DOHH2 (cell line): ENCODE measurements at regions not wholly inside any gene's neighbourhood (a gene's known extent, or its start where the extent isn't known, plus 50 kb on each side); places are given as distances from the start of the nearest gene placed in this dataset.

Source experiments
- H3F3A ChIP-seq: fragments of 200-600 bp; sonication (generic), shearing (Covaris generic); 2 replicates; pipeline ENCODE4 v1.6.0; 2016; ENCODE audit warnings: antibody characterized with exemption, mild to moderate bottlenecking; ENCODE audit not compliant: control insufficient read depth, insufficient read depth
- H3K27ac ChIP-seq: fragments of 200-600 bp; sonication (generic); 2 replicates; pipeline ENCODE4 v1.5.1; 2014; ENCODE audit warnings: low read depth, mild to moderate bottlenecking, low read length, moderate library complexity
- H3K27me3 ChIP-seq: fragments of 200-600 bp; sonication (generic); 2 replicates; pipeline ENCODE4 v1.6.1; 2014; ENCODE audit warnings: mild to moderate bottlenecking, low read length, mixed read lengths; ENCODE audit not compliant: control insufficient read depth
- H3K36me3 ChIP-seq: fragments of 200-600 bp; sonication (generic); 2 replicates; pipeline ENCODE4 v1.6.1; 2014; ENCODE audit warnings: mild to moderate bottlenecking, low read length, moderate library complexity, mixed read lengths; ENCODE audit not compliant: control insufficient read depth
- H3K4me1 ChIP-seq: fragments of 200-600 bp; sonication (generic); 2 replicates; pipeline ENCODE4 v1.6.1; 2014; ENCODE audit warnings: mild to moderate bottlenecking, low read length, mixed read lengths; ENCODE audit not compliant: control insufficient read depth
- H3K4me2 ChIP-seq: fragments of 200-600 bp; sonication (generic); 2 replicates; pipeline ENCODE4 v1.6.0; 2014; ENCODE audit warnings: mild to moderate bottlenecking, low read length, moderate library complexity
- H3K4me3 ChIP-seq: fragments of 200-600 bp; sonication (generic); 2 replicates; pipeline ENCODE4 v1.5.1; 2014; ENCODE audit warnings: mild to moderate bottlenecking, low read length, mixed read lengths
- H3K79me2 ChIP-seq: fragments of 200-600 bp; sonication (generic); 2 replicates; pipeline ENCODE4 v1.6.1; 2014; ENCODE audit warnings: mild to moderate bottlenecking, low read length, mixed read lengths; ENCODE audit not compliant: control insufficient read depth
- H3K9me2 ChIP-seq: fragments of 200-600 bp; sonication (generic); replicated peaks from 2 replicates; pipeline ENCODE4 v1.6.1; 2014; ENCODE audit warnings: mild to moderate bottlenecking, low read length, mixed read lengths; ENCODE audit not compliant: control insufficient read depth
- H3K9me3 ChIP-seq: fragments of 200-600 bp; sonication (generic); 2 replicates; pipeline ENCODE4 v1.6.1; 2014; ENCODE audit warnings: antibody characterized with exemption, low read length, mixed read lengths; ENCODE audit not compliant: control insufficient read depth, insufficient read depth
- H4K20me1 ChIP-seq: fragments of 200-600 bp; sonication (generic); 2 replicates; pipeline ENCODE4 v1.6.0; 2014; ENCODE audit warnings: low read depth, mild to moderate bottlenecking, antibody characterized with exemption, low read length, moderate library complexity; ENCODE audit not compliant: control insufficient read depth, insufficient read depth
- EZH2phosphoT487 ChIP-seq: fragments of 200-600 bp; sonication (generic); IDR thresholded peaks from 2 replicates; pipeline ENCODE4 v1.6.1; 2017; ENCODE audit warnings: borderline replicate concordance, mild to moderate bottlenecking, antibody characterized with exemption, low read length, moderate library complexity, mixed read lengths
- TF ChIP-seq, protein P1 (sequence below): fragments of 200-600 bp; sonication (generic); IDR thresholded peaks from one replicate; pipeline ENCODE4 v1.5.1; 2014; ENCODE audit warnings: antibody characterized with exemption, mild to moderate bottlenecking, low read depth, low read length; ENCODE audit not compliant: poor library complexity, severe bottlenecking

- Histone ChIP-seq H3K4me1 (no peaks in the 10 kb centered on the region), H3K27me3 (no peaks in the 10 kb centered on the region), H3K79me2 (no peaks in the 10 kb centered on the region), H3K4me3 (no peak overlapping the region), H3K9me2 (no peaks in the 10 kb centered on the region), H4K20me1 (no peaks in the 10 kb centered on the region), H3K36me3 (no peaks in the 10 kb centered on the region), H3K9me3 (no peaks in the 10 kb centered on the region), H3K4me2 (no peak overlapping the region), H3F3A (no peaks in the 10 kb centered on the region), H3K27ac (no peak overlapping the region)
- no peak for TF ChIP-seq EZH2phosphoT487
- TF ChIP-seq, protein P1, sequence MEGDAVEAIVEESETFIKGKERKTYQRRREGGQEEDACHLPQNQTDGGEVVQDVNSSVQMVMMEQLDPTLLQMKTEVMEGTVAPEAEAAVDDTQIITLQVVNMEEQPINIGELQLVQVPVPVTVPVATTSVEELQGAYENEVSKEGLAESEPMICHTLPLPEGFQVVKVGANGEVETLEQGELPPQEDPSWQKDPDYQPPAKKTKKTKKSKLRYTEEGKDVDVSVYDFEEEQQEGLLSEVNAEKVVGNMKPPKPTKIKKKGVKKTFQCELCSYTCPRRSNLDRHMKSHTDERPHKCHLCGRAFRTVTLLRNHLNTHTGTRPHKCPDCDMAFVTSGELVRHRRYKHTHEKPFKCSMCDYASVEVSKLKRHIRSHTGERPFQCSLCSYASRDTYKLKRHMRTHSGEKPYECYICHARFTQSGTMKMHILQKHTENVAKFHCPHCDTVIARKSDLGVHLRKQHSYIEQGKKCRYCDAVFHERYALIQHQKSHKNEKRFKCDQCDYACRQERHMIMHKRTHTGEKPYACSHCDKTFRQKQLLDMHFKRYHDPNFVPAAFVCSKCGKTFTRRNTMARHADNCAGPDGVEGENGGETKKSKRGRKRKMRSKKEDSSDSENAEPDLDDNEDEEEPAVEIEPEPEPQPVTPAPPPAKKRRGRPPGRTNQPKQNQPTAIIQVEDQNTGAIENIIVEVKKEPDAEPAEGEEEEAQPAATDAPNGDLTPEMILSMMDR: no peak
Measured at GRCh38 chr11:31986201-31986889, 104.5 kb upstream of the RCN1 start.

DNA sequence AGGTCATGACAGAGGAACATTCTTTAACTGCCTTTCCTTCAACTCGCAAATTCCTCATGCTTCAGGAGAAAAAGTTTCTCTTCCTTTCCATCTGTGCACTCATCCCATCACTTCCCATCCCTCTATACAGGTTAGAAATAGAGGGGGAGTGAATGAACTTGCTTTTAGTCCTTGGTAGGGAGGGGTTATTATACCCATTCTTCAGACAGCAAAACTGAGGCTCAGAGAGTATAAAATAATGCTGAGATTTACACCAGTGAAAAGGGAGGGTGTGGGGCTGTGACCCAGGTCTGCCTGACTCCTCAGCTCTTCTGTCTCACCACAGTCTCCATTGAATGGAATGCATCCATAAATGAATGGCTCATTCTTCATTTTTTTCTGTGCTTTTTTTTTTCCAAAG is 109.4 kb upstream of the RCN1 start:
- TF ChIP-seq, protein P1: no peak
- no peak for TF ChIP-seq EZH2phosphoT487
- Histone ChIP-seq H3K36me3 (no peaks in the 10 kb centered on the region), H3K4me3 (no peak overlapping the region), H3K27ac (no peak overlapping the region), H3K9me2 (no peaks in the 10 kb centered on the region), H4K20me1 (no peaks in the 10 kb centered on the region), H3K4me1 (no peaks in the 10 kb centered on the region), H3K27me3 (no peaks in the 10 kb centered on the region), H3K9me3 (no peaks in the 10 kb centered on the region), H3K4me2 (no peak overlapping the region), H3F3A (no peaks in the 10 kb centered on the region), H3K79me2 (no peaks in the 10 kb centered on the region)

DNA sequence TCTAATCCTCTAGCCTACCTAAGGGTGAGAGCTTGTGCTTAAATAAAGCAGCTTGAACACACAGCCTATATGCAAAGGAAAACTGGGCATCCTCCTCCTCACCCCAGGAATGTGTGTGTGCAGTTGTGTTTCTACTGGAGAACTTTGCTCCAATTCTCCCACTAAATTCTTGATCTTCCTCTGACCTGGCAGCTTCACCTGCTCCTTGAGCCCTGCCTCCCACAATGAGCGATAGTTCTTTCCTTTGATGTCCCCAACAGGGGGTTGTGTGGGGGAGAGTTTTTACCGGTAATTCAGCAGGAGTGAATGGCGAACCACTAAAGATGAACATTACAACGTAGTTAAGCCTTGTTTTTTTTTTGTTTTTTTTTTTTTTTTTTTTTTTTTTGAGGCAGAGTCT is 113.5 kb upstream of the RCN1 start:
- Histone ChIP-seq H3K4me1 (no peaks in the 10 kb centered on the region), H3F3A (no peaks in the 10 kb centered on the region), H3K27me3 (peaks cover 6% of the 10 kb centered on the region; the same call in 1 of the 2 replicates), H3K4me3 (no peak overlapping the region), H3K9me3 (no peaks in the 10 kb centered on the region), H3K36me3 (no peaks in the 10 kb centered on the region), H4K20me1 (no peaks in the 10 kb centered on the region), H3K79me2 (no peaks in the 10 kb centered on the region), H3K27ac (no peak overlapping the region), H3K9me2 (no peaks in the 10 kb centered on the region), H3K4me2 (no peak overlapping the region)
- no peak for TF ChIP-seq EZH2phosphoT487
- TF ChIP-seq, protein P1: no peak
